NCI-H2171 treated with DMSO at 0.1 percent for 48 hours (cell line): ENCODE measurements at regions not wholly inside any gene's neighbourhood (a gene's known extent, or its start where the extent isn't known, plus 50 kb on each side); places are given as distances from the start of the nearest gene placed in this dataset.

Experiments used
- DNase-seq: peaks from one replicate; lab custom pipeline; 2025; lab: John Stamatoyannopoulos, UW

DNA sequence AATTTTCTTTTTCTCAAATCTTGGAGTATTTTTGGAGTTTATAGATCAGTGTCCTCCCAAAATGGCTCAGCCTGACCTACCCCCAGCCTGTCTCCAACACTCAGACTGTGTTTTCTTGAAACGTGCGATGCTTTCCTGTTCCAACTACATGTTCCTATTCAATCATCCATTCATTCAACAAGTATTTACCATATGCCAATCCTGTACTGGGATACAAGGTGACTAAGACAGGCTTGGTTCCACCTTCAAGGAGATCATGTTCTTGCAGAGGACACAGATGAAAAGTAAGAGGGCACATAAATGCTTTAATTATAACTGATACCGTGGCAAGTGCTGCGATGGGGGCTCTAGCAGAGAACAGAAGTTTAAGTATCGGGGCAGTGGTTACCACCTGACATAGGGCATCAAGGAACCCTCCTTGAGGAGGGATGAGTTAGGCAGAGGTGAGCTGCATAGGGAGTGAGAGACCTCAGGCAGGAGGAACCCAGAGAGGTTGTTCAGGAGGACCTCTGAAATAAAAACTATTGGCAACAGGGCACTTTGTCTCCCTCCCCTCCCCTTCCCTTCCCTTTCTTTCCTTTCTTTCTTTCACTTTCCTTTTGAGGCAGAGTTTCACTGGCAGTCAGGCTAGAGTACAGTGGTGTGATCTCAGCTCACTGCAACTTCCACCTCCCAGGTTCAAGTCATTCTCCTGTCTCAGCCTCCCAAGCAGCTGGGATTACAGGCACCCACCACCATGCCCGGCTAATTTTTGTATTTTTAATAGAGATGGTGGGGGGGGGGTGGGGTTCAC lies 469.0 kb downstream of the EPHA4 start:
- DNase-seq = peak; percentile 8

GRCh38 chr2:221103930-221104329 lies 468.2 kb downstream of the EPHA4 start:
- DNase-seq = no peak

GRCh38 chr2:221104361-221104811 lies 467.7 kb downstream of the EPHA4 start:
- peak; percentile 75 for DNase-seq

- DNase-seq = peak; percentile 51
These were observed 465.9 kb downstream of the EPHA4 start for GRCh38 chr2:221106241-221106640.

DNA sequence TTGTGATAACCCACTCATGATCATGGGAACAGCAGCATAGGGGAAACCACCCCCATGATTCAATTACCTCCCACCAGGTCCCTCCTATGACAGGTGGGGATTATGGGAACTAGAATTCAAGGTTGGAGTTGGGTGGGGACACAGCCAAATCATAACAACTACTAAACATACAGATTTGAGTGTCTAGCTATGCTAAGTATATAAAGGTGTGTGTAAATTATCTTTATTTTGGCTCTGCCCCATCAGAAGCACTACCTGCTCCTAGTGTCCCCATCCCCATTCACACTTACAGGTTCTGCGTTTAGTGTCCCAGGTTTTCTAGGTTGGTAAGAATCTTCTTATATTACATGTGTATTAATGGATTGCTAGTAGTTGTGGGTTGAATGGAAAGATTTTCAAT lies 464.7 kb downstream of the EPHA4 start:
- no peak for DNase-seq

GRCh38 chr2:221109552-221109951 lies 462.6 kb downstream of the EPHA4 start:
- DNase-seq = no peak

- peak; percentile 7 for DNase-seq
These were observed 460.4 kb downstream of the EPHA4 start for GRCh38 chr2:221111739-221112138.

GRCh38 chr2:221112744-221113143 lies 459.4 kb downstream of the EPHA4 start:
- peak; percentile 64 for DNase-seq

- DNase-seq = no peak
These were observed 456.2 kb downstream of the EPHA4 start for GRCh38 chr2:221115944-221116343.

- DNase-seq = no peak
These were observed 451.5 kb downstream of the EPHA4 start for GRCh38 chr2:221120643-221121042.

DNA sequence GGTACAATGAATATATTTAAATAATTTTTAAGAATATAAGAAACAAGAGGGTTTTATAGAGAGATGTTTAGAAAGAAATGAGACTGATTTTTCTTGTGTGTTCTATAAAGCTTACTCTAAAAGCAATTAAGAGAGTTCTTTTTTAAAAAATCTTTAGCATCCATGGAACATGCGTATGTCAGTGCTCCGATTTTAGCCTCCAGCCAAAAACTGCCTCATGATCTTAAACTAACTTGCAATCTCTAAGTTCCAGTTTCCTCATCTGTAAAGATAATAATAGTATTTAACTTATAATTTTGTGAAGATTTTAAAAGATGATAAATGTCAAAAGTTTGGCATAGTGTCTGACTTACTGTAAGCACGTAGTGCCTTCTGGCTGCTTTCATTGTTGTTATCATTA lies 448.7 kb downstream of the EPHA4 start:
- no peak for DNase-seq

DNA sequence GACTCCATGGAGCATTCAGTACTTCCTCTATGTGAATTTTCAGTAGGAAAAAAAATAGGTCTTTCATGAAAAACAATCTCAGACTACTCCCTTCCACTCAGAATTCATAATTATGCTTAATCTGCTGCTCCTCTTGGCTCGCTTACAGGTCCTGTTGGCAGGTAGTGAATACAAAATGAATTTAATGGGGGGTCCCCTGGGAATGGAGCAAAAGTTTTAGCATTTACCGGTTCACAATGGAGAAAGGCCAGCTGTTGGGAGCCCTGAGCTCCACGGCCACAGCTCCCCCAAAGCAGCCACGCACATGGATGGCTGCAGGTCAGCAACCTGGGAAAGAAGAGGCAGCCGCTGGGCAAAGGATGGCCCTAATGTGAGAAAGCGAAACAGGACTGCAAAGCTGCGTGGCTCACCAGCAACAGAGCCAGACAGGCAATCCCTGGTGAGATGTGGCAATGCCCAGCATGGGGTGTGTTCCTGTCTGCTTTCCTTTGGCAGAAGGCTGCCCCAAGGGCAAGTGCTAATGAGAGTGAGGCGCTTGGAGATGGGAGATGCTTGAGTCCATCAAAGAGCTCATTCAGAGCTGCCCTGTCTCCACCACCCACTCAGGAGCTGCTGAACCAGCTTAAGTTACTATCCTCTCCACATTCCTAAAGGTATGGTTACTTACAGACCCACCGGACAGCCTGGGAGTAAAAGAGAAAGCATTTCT lies 447.4 kb downstream of the EPHA4 start:
- DNase-seq = peak; percentile 89

- peak; percentile 7 for DNase-seq
These were observed 446.4 kb downstream of the EPHA4 start for GRCh38 chr2:221125691-221126090.

DNA sequence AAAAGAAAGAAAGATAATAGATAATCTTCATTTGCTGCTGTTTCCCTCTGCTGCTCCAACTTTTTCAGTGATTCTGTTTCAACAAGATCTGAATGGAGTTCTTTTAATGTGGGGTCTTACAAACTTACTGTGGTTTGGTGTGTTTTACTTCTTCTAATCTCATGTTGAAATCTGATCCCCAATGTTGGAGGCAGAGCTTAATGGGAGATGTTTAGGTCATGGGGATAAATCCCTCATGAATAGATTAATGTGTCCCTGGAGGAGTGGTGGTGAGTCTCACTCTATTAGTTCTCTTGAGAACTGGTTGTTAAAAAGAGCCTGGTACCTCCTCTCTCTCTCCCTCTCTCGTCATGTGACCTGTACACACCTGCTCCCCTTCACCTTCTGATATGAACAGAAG lies 442.4 kb downstream of the EPHA4 start:
- DNase-seq = peak; percentile 82

GRCh38 chr2:221130431-221130830 lies 441.7 kb downstream of the EPHA4 start:
- no peak for DNase-seq

DNA sequence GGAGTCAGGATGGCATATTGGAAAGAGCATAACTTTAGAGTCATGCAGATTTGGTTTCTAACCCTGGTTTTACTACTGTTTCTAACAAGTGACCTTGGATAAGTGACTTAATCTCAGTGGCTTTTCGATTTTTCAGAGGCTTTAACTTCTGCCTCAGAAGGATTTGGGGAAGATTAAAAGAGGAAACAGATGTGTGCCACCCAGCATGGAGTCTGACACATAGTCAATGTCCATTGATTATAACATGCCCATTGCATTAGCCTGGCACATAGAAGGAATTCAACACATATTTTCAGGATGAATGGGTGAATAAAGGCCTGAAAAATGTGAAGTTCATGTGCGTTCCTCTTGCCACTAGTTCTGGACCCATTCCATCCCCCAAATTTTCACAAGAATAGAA lies 438.2 kb downstream of the EPHA4 start:
- no peak for DNase-seq

GRCh38 chr2:221134718-221135117 lies 437.4 kb downstream of the EPHA4 start:
- DNase-seq = no peak

DNA sequence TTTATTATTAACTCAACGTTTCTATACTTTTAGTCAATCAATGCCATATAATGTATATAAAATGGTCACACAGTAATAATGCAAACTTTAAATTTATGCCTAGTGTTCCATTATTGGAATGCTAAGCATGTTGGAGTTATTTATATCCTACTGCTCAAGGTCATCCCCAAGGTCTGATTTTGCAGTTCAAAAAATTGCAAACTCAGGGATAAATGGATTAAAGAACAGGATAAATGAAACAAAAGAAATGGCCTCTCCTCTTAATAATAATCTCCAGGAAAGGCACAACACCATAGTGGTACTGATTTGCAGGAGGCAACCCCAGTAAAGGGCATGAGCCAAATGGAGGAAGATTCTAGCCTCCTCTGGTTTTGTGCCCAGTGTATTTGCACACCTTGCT lies 436.4 kb downstream of the EPHA4 start:
- no peak for DNase-seq

DNA sequence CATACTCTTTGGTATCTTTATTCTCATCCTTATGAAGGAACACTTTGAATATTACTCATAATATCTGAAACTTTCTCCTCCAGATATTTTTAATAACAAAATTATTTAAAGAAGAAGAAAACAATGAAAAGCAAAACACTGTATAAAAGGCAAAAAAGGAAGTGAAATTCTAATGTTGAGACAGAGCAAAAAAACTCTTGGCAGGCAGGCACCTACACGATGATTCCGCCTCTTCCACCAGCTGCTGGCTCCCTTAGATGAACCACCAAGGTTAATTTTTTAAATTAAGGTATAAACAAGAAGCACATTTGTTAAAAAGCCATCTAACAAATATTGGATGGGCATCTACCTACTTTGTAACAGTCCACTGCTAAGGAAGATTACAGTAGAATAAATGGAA lies 434.7 kb downstream of the EPHA4 start:
- DNase-seq = no peak

GRCh38 chr2:221142341-221142740 lies 429.8 kb downstream of the EPHA4 start:
- DNase-seq = no peak

DNA sequence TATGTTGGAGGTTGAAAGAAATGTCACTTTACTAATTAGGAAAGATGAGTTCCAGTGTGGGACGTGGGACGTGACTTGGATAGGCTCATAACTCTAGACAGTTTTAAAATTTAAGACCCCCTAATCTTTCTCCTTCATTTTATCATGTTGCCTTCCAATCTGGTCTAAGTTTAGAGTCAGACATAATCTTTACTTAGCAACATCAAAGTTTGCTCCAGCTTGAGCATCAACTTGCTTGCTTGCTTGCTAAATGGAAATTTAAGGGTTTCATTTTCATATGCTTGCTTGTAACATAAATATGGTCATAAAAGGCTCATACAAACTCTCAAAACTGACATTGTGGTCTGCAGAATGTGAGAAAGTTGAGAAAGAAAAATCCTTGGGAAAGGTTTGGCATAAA lies 428.9 kb downstream of the EPHA4 start:
- DNase-seq = no peak

DNA sequence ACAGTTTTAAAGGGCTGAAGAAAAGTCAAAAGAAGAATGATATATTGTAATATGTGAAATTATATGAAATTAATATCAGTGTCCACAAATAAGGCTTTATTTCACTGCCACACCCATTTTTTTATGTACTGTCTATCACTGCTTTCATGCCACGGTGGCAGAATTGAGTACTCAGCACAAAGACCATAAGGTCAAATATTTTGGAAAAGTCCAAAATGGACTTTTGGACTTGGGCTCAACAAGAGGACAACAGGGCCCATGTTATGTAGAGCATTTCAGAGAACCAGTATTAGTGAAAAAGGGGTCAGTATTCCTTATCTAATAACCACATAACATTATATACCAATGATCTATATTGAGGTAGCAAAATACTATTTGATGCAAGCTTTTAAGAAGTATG lies 427.2 kb downstream of the EPHA4 start:
- no peak for DNase-seq

DNA sequence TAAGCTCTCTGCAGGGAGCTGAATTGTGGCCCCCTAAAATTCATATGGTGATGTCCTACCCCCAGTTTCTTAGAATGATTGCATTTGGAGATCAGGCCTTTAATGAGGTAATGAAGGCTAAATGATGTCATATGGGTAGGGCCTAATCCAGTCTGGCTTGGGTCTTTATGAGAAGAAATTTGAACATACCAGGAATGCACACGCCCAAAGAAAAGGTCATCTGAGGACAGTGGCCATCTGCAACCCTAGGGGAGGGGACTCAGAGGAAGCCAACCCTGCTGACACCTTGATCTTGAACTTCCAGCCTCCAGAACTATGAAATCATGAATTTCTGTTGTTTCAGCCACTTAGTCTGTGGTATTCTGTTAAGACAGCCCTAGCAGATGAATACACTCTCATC lies 426.7 kb downstream of the EPHA4 start:
- DNase-seq = no peak

GRCh38 chr2:221153226-221153625 lies 418.9 kb downstream of the EPHA4 start:
- no peak for DNase-seq
